ENCODE measurements at regions not wholly inside any gene's neighbourhood (a gene's known extent, or its start where the extent isn't known, plus 50 kb on each side); places are given as distances from the start of the nearest gene placed in this dataset.

- intact Hi-C loops (cut with DNase I, micrococcal nuclease): no loop called here
- Mint-ChIP-seq H3K9me3 (peaks cover 11% of the 10 kb centered on the region), H3K27ac (no peak overlapping the region), H3K27me3 (no peaks in the 10 kb centered on the region), H3K4me1 (ENCODE audit: low read depth) (no peaks in the 10 kb centered on the region), H3K36me3 (ENCODE audit: low read depth) (no peaks in the 10 kb centered on the region), H3K4me3 (no peak overlapping the region)
- H3K9me3 ChIP-seq (ENCODE audit: control insufficient read depth in 1 of 2, insufficient read depth in 1 of 2, low read length in 2 of 2): no peaks in the 10 kb centered on the region
- H3K4me1 ChIP-seq (ENCODE audit: insufficient read depth, low read length): no peaks in the 10 kb centered on the region
- no peak for TF ChIP-seq CTCF (IDR thresholded peaks at IDR 0.05)
- no peak overlapping the region for H3K27ac ChIP-seq (ENCODE audit: low read depth in 1 of 2, low read length in 2 of 2)
- H3K27me3 ChIP-seq (ENCODE audit: control insufficient read depth in 1 of 2, insufficient read depth in 2 of 2, low read length in 2 of 2): no peaks in the 10 kb centered on the region
- H3K4me3 ChIP-seq (ENCODE audit: low read length): no peak overlapping the region
- ChIA-PET CTCF (no interaction called here), POLR2A (no interaction called here)
- no peak for ATAC-seq (ENCODE audit: poor library complexity)
- DNase-seq: no peak
- H3K36me3 ChIP-seq (ENCODE audit: insufficient read depth, low read length): no peaks in the 10 kb centered on the region
Observed at GRCh38 chr2:226098861-226099745, 699.6 kb downstream of the NYAP2 start.

GRCh38 chr2:226095058-226095457, 695.5 kb downstream of the NYAP2 start:
- CTCF ChIA-PET: no interaction called here
- no peaks in the 10 kb centered on the region for H3K36me3 ChIP-seq (ENCODE audit: insufficient read depth, low read length)
- H3K4me3 ChIP-seq (ENCODE audit: low read length): no peak overlapping the region
- H3K27ac ChIP-seq (ENCODE audit: low read depth in 1 of 2, low read length in 2 of 2): no peak overlapping the region
- DNase-seq (no peak), ATAC-seq (ENCODE audit: poor library complexity) (no peak)
- POLR2A ChIA-PET: no interaction called here
- H3K27me3 ChIP-seq (ENCODE audit: control insufficient read depth in 1 of 2, insufficient read depth in 2 of 2, low read length in 2 of 2): no peaks in the 10 kb centered on the region
- no peaks in the 10 kb centered on the region for H3K9me3 ChIP-seq (ENCODE audit: control insufficient read depth in 1 of 2, insufficient read depth in 1 of 2, low read length in 2 of 2)
- Mint-ChIP-seq H3K9me3 (peaks cover 13% of the 10 kb centered on the region), H3K36me3 (ENCODE audit: low read depth) (no peaks in the 10 kb centered on the region), H3K4me1 (ENCODE audit: low read depth) (no peaks in the 10 kb centered on the region), H3K27ac (no peak overlapping the region), H3K27me3 (no peaks in the 10 kb centered on the region), H3K4me3 (no peak overlapping the region)
- no peak for TF ChIP-seq CTCF (IDR thresholded peaks at IDR 0.05)
- intact Hi-C loops (cut with DNase I, micrococcal nuclease): no loop called here
- H3K4me1 ChIP-seq (ENCODE audit: insufficient read depth, low read length): no peaks in the 10 kb centered on the region

DNA sequence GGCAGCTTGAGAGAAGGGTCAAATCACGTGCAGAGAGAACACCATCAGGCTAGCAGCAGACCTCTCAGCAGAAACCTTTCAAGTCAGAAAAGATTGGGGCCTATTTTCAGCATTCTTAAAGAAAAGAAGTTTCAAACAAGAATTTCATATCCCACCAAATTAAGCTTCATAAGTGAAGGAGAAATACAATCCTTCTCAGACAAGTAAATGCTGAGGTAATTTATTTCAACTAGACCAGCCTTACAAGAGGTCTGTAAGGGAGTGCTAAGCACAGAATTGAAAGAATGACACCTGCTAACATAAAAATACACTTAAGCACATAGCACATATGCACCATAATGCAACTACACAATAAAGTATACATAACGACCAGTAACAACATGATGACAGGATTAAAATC, 693.9 kb downstream of the NYAP2 start:
- no peaks in the 10 kb centered on the region for H3K36me3 Mint-ChIP-seq (ENCODE audit: low read depth)
- intact Hi-C loops (cut with DNase I, micrococcal nuclease): no loop called here
- H3K27ac Mint-ChIP-seq: no peak overlapping the region
- Histone ChIP-seq H3K9me3 (ENCODE audit: control insufficient read depth in 1 of 2, insufficient read depth in 1 of 2, low read length in 2 of 2) (no peaks in the 10 kb centered on the region), H3K27ac (ENCODE audit: low read depth in 1 of 2, low read length in 2 of 2) (no peak overlapping the region), H3K4me1 (ENCODE audit: insufficient read depth, low read length) (no peaks in the 10 kb centered on the region), H3K36me3 (ENCODE audit: insufficient read depth, low read length) (no peaks in the 10 kb centered on the region), H3K27me3 (ENCODE audit: control insufficient read depth in 1 of 2, insufficient read depth in 2 of 2, low read length in 2 of 2) (peaks cover 0 to 1% of the 10 kb centered on the region in 2 experiments), H3K4me3 (ENCODE audit: low read length) (no peak overlapping the region)
- no peaks in the 10 kb centered on the region for H3K4me1 Mint-ChIP-seq (ENCODE audit: low read depth)
- TF ChIP-seq CTCF (IDR thresholded peaks at IDR 0.05): no peak
- ChIA-PET CTCF (no interaction called here), POLR2A (no interaction called here)
- H3K4me3 Mint-ChIP-seq: no peak overlapping the region
- no peak for DNase-seq
- H3K27me3 Mint-ChIP-seq: no peaks in the 10 kb centered on the region
- no peak for ATAC-seq (ENCODE audit: poor library complexity)
- H3K9me3 Mint-ChIP-seq: peaks cover 9% of the 10 kb centered on the region
